Suprapubic skin (tissue), 4 donors: ENCODE measurements at regions not wholly inside any gene's neighbourhood (a gene's known extent, or its start where the extent isn't known, plus 50 kb on each side); places are given as distances from the start of the nearest gene placed in this dataset.

ENCODE experiments used
- DNase-seq, 2 donors: peaks; one replicate each; pipeline ENCODE4 v3.0.0-alpha.2; 2019; ENCODE audit warnings: low spot score in 2 of 2
- H3K27ac ChIP-seq: fragments of 200-600 bp; sonication (generic); one replicate; pipeline ENCODE4 v1.5.1; 2019
- H3K27me3 ChIP-seq: fragments of 200-600 bp; sonication (generic); one replicate; pipeline ENCODE4 v1.5.1; 2019
- H3K36me3 ChIP-seq: fragments of 200-600 bp; sonication (generic); one replicate; pipeline ENCODE4 v1.5.1; 2019
- H3K4me1 ChIP-seq: fragments of 200-600 bp; sonication (generic); one replicate; pipeline ENCODE4 v1.5.1; 2019
- H3K4me3 ChIP-seq: fragments of 200-600 bp; sonication (generic); one replicate; pipeline ENCODE4 v1.5.1; 2019; ENCODE audit warnings: mild to moderate bottlenecking
- H3K9me3 ChIP-seq: fragments of 200-600 bp; sonication (generic); one replicate; pipeline ENCODE4 v1.5.1; 2019
- EP300 ChIP-seq: sonication (generic); formaldehyde crosslinking; IDR thresholded peaks from one replicate; pipeline ENCODE4 v1.6.1; 2017; ENCODE audit warnings: antibody characterized with exemption
- POLR2A ChIP-seq, 2 donors: fragments of 450-650 bp; IDR thresholded peaks; one replicate each; pipeline ENCODE4 v1.6.1; 2017; ENCODE audit warnings: antibody characterized with exemption in 2 of 2, mild to moderate bottlenecking in 2 of 2, moderate library complexity in 2 of 2
- POLR2AphosphoS5 ChIP-seq, 3 donors: sonication (generic); formaldehyde crosslinking; IDR thresholded peaks; one replicate each; pipeline ENCODE4 v1.6.1; 2017; ENCODE audit warnings: antibody characterized with exemption in 3 of 3
- WGBS: methylation state at CpG from one replicate; pipeline ENCODE4 v1.1.5; 2018; 5-methylcytosine and 5-hydroxymethylcytosine counted together
- TF ChIP-seq, protein P1 (sequence below), 2 donors: fragments of 200-600 bp in 1 of 2; fragments of 450-650 bp in 1 of 2; sonication (generic) in 1 of 2; IDR thresholded peaks; one replicate each; pipeline ENCODE4 v1.5.1; 2016 to 2019; ENCODE audit warnings: antibody characterized with exemption in 2 of 2, mild to moderate bottlenecking in 1 of 2, moderate library complexity in 1 of 2

DNA sequence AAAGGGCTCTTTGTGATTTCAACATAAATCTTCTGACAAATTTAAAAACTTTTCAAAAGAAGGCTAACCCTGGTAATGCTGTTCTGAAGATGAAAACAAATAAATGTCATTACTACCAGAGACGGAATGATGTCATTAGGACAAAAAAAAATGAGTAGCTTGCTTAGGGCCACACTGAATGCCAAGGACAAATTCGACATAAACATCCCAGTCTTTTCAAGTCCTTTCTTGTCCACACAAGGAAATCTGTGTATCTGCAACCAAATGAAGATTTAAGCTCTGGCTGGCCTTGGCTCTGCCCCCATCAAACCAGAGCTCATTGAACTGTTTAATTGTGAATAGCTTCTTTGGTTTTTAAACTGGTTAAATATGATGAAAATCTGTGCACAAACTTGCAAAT, 592.7 kb downstream of the TLE1 start:
- Histone ChIP-seq H3K4me3 (no peak overlapping the region), H3K9me3 (no peaks in the 10 kb centered on the region), H3K27ac (no peak overlapping the region), H3K36me3 (no peaks in the 10 kb centered on the region), H3K27me3 (no peaks in the 10 kb centered on the region), H3K4me1 (no peaks in the 10 kb centered on the region)
- no peak for DNase-seq
- TF ChIP-seq, protein P1, sequence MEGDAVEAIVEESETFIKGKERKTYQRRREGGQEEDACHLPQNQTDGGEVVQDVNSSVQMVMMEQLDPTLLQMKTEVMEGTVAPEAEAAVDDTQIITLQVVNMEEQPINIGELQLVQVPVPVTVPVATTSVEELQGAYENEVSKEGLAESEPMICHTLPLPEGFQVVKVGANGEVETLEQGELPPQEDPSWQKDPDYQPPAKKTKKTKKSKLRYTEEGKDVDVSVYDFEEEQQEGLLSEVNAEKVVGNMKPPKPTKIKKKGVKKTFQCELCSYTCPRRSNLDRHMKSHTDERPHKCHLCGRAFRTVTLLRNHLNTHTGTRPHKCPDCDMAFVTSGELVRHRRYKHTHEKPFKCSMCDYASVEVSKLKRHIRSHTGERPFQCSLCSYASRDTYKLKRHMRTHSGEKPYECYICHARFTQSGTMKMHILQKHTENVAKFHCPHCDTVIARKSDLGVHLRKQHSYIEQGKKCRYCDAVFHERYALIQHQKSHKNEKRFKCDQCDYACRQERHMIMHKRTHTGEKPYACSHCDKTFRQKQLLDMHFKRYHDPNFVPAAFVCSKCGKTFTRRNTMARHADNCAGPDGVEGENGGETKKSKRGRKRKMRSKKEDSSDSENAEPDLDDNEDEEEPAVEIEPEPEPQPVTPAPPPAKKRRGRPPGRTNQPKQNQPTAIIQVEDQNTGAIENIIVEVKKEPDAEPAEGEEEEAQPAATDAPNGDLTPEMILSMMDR (IDR thresholded peaks at IDR 0.05): no peak
- TF ChIP-seq POLR2A (IDR thresholded peaks at IDR 0.05) (no peak), POLR2AphosphoS5 (IDR thresholded peaks at IDR 0.05) (no peak), EP300 (no peak)
- WGBS: 34% methylated on average over 2 of the region's 2 CpGs

DNA sequence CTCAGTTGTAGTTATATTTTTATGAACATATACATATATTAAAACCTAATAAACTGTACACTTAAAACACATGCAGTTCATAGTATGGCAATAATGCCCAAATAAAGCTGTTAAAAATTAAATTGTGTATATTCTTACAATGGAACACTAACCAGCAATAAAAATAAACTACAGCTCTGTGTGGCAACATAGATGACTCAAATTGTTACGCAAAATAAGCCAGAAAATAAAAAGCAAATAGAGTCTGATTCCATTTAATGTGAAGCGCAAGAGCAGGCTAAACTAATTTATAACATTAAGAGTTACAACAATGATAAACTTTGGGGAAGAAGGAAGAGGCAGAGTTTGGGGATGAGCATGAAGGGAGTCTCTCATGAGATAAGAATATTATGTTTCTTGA, 597.3 kb downstream of the TLE1 start:
- no peaks in the 10 kb centered on the region for H3K4me1 ChIP-seq
- no peak overlapping the region for H3K4me3 ChIP-seq
- no peaks in the 10 kb centered on the region for H3K9me3 ChIP-seq
- WGBS: 96% methylated on average over 2 of the region's 2 CpGs
- no peaks in the 10 kb centered on the region for H3K27me3 ChIP-seq
- H3K36me3 ChIP-seq: no peaks in the 10 kb centered on the region
- no peak overlapping the region for H3K27ac ChIP-seq
- TF ChIP-seq, protein P1 (IDR thresholded peaks at IDR 0.05): no peak
- no peak for TF ChIP-seq POLR2A (IDR thresholded peaks at IDR 0.05)
- TF ChIP-seq EP300: no peak
- no peak for TF ChIP-seq POLR2AphosphoS5 (IDR thresholded peaks at IDR 0.05)
- DNase-seq: no peak

DNA sequence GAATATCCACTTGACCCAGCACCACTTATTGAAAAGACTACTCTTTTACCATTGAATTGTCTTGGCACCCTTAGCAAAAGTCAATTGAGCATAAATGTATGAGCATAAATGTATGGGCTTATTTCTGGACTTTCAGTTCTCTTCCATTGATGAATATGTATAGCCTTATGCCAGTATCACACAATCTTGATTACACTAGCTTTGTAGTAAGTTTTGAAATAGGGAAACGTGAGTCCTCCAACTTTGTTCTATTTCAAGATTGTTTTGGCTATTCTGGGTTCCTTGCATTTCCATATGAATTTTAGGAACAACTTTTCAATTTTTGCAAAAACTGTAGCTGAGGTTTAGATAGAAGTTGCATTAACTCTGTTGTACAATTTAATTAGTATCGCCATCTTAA, 601.0 kb downstream of the TLE1 start:
- H3K9me3 ChIP-seq: no peaks in the 10 kb centered on the region
- no peaks in the 10 kb centered on the region for H3K4me1 ChIP-seq
- H3K36me3 ChIP-seq: no peaks in the 10 kb centered on the region
- H3K4me3 ChIP-seq: no peak overlapping the region
- TF ChIP-seq, protein P1 (IDR thresholded peaks at IDR 0.05): no peak
- no peak for TF ChIP-seq POLR2A (IDR thresholded peaks at IDR 0.05)
- no peak for TF ChIP-seq POLR2AphosphoS5 (IDR thresholded peaks at IDR 0.05)
- TF ChIP-seq EP300: no peak
- no peak for DNase-seq
- 90% methylated on average over 2 of the region's 2 CpGs for WGBS
- H3K27me3 ChIP-seq: no peaks in the 10 kb centered on the region
- H3K27ac ChIP-seq: no peak overlapping the region

DNA sequence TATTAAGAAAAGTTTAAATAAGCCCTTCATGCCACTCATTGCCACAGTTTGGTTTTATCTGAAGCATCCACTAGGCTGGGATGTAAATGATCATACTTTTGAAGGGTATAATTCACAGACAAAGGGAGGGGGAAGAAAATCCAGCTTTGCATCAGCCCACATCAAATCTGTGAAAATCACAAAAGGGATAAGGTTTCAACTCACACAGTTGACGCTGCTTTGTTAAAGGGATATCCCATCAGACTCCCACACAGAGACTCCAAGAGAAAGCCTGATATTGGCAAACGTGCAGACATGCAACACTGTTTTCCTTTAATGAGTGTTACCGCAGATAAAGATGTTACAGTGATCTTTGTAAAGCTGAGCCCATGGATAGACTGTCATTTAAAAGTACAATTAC, 602.9 kb downstream of the TLE1 start:
- 77% methylated on average over 3 of the region's 3 CpGs for WGBS
- H3K36me3 ChIP-seq: no peaks in the 10 kb centered on the region
- no peak for TF ChIP-seq POLR2A (IDR thresholded peaks at IDR 0.05)
- no peak for TF ChIP-seq POLR2AphosphoS5 (IDR thresholded peaks at IDR 0.05)
- no peak for TF ChIP-seq EP300
- TF ChIP-seq, protein P1 (IDR thresholded peaks at IDR 0.05): no peak
- DNase-seq: no peak
- H3K27ac ChIP-seq: no peak overlapping the region
- no peak overlapping the region for H3K4me3 ChIP-seq
- H3K4me1 ChIP-seq: peaks cover 5% of the 10 kb centered on the region
- H3K9me3 ChIP-seq: no peaks in the 10 kb centered on the region
- H3K27me3 ChIP-seq: no peaks in the 10 kb centered on the region

DNA sequence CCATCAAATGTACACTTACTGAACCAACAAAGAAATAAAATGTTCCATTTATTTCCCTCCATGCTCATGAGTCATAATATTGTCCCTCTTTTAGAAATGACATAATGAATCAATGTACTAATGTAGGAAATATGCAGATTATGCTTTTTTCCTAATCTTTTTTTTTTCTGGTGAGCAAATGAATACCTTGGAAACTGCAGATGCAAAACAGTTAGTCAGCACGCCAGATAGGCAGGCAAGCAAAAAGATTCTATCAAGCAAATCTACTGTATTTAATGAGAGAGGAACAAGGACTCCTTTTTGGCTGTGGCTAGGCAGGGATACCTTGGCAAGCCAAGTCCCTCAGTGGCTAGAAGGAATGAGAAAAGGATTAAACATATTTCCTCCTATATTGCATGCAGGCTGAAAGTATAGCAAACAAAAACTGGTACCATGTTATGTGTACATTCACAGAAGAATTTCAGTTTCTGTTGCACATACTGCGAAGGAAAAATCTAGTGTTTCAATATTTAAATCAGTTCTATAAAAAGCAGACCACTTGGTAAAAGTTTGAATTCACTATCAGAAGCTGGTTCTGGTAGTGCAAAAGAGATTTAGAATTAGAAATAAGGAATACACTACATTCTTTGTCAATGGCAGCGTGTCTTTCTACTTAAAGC, 605.4 kb downstream of the TLE1 start:
- peaks cover 5% of the 10 kb centered on the region for H3K4me1 ChIP-seq
- 66% methylated on average over 3 of the region's 3 CpGs for WGBS
- no peaks in the 10 kb centered on the region for H3K36me3 ChIP-seq
- TF ChIP-seq POLR2A (IDR thresholded peaks at IDR 0.05): no peak
- TF ChIP-seq, protein P1 (IDR thresholded peaks at IDR 0.05): no peak
- TF ChIP-seq EP300: no peak
- no peak for TF ChIP-seq POLR2AphosphoS5 (IDR thresholded peaks at IDR 0.05)
- H3K9me3 ChIP-seq: no peaks in the 10 kb centered on the region
- H3K27me3 ChIP-seq: no peaks in the 10 kb centered on the region
- no peak for DNase-seq
- H3K4me3 ChIP-seq: no peak overlapping the region
- H3K27ac ChIP-seq: no peak overlapping the region
